HL-60/S4 treated with phorbol 12-myristate 13-acetate at 8.2 ng/mL for 4 days and 3 days (cell line): ENCODE measurements at regions not wholly inside any gene's neighbourhood (a gene's known extent, or its start where the extent isn't known, plus 50 kb on each side); places are given as distances from the start of the nearest gene placed in this dataset.
"Not testable (repeated sequence)": the region's sequence is repeated elsewhere in the genome, so short reads cannot be mapped to it uniquely, and the experiment has no call there.

Source experiments
- in situ Hi-C: fragments of 300-500 bp; cut with MboI; formaldehyde crosslinking; loops from 2 replicates; pipeline ENCODE4 v1.15.0; 2022; ENCODE audit warnings: low sequenced_read_pairs

GRCh38 chr4:138460477-138461414, 218.6 kb upstream of the SLC7A11 start:
- in situ Hi-C loops: no loop called here

GRCh38 chr4:138458751-138459150, 216.6 kb upstream of the SLC7A11 start:
- in situ Hi-C loops: no loop called here

GRCh38 chr4:138456349-138456748, 214.2 kb upstream of the SLC7A11 start:
- in situ Hi-C loops: not testable (repeated sequence)

- in situ Hi-C loops: no loop called here
These were observed 212.9 kb upstream of the SLC7A11 start for GRCh38 chr4:138455097-138455496.

GRCh38 chr4:138452826-138453225, 210.7 kb upstream of the SLC7A11 start:
- in situ Hi-C loops: no loop called here

- in situ Hi-C loops: no loop called here
These were observed 209.1 kb upstream of the SLC7A11 start for GRCh38 chr4:138451276-138451663.

- in situ Hi-C loops: no loop called here
These were observed 208.6 kb upstream of the SLC7A11 start for GRCh38 chr4:138450546-138451275.

- in situ Hi-C loops: no loop called here
These were observed 207.8 kb upstream of the SLC7A11 start for GRCh38 chr4:138449938-138450337.

- in situ Hi-C loops: no loop called here
These were observed 206.0 kb upstream of the SLC7A11 start for GRCh38 chr4:138448169-138448568.

GRCh38 chr4:138446456-138446855, 204.3 kb upstream of the SLC7A11 start:
- in situ Hi-C loops: no loop called here

GRCh38 chr4:138445098-138445497, 202.9 kb upstream of the SLC7A11 start:
- in situ Hi-C loops: no loop called here

GRCh38 chr4:138444260-138444659, 202.1 kb upstream of the SLC7A11 start:
- in situ Hi-C loops: no loop called here

- in situ Hi-C loops: no loop called here
These were observed 197.0 kb upstream of the SLC7A11 start for GRCh38 chr4:138439143-138439581.

- in situ Hi-C loops: no loop called here
These were observed 196.5 kb upstream of the SLC7A11 start for GRCh38 chr4:138438608-138439007.

- in situ Hi-C loops: no loop called here
These were observed 195.2 kb upstream of the SLC7A11 start for GRCh38 chr4:138437263-138437851.

- in situ Hi-C loops: not testable (repeated sequence)
These were observed 193.6 kb upstream of the SLC7A11 start for GRCh38 chr4:138435733-138436132.

- in situ Hi-C loops: not testable (repeated sequence)
These were observed 192.9 kb upstream of the SLC7A11 start for GRCh38 chr4:138435046-138435445.

- in situ Hi-C loops: no loop called here
These were observed 186.5 kb upstream of the SLC7A11 start for GRCh38 chr4:138428611-138429010.

- in situ Hi-C loops: no loop called here
These were observed 184.6 kb upstream of the SLC7A11 start for GRCh38 chr4:138426786-138427185.

GRCh38 chr4:138420471-138420870, 178.3 kb upstream of the SLC7A11 start:
- in situ Hi-C loops: no loop called here

GRCh38 chr4:138414202-138414601, 172.1 kb upstream of the SLC7A11 start:
- in situ Hi-C loops: no loop called here

- in situ Hi-C loops: no loop called here
These were observed 171.1 kb upstream of the SLC7A11 start for GRCh38 chr4:138413273-138413672.
